Vagina (tissue), 2 donors: ENCODE measurements at regions not wholly inside any gene's neighbourhood (a gene's known extent, or its start where the extent isn't known, plus 50 kb on each side); places are given as distances from the start of the nearest gene placed in this dataset.

Source experiments
- DNase-seq, 2 donors: peaks; one replicate each; pipeline ENCODE4 v3.0.0-alpha.2; 2017; ENCODE audit errors: extremely low spot score in 2 of 2
- H3K27ac ChIP-seq: fragments of 200-600 bp; sonication (generic); one replicate; pipeline ENCODE4 v1.5.1; 2019
- H3K27me3 ChIP-seq: fragments of 200-600 bp; sonication (generic); one replicate; pipeline ENCODE4 v1.5.1; 2019
- H3K36me3 ChIP-seq, 2 donors: fragments of 200-600 bp; sonication (generic); one replicate each; pipeline ENCODE4 v1.5.1; 2017 to 2019
- H3K4me1 ChIP-seq: fragments of 200-600 bp; sonication (generic); one replicate; pipeline ENCODE4 v1.5.1; 2019
- H3K4me3 ChIP-seq, 2 donors: fragments of 200-600 bp; sonication (generic); 1 replicate in 1 of 2; 2 replicates in 1 of 2; pipeline ENCODE4 v1.5.1; 2016 to 2019
- H3K9me3 ChIP-seq: fragments of 200-600 bp; sonication (generic); one replicate; pipeline ENCODE4 v1.5.1; 2019
- CTCF ChIP-seq, 3 experiments: fragments of 450-650 bp in 2 of 3; fragments of 200-600 bp in 1 of 3; sonication (generic) in 1 of 3; IDR thresholded peaks; one replicate each; pipeline ENCODE4 v1.5.1; 2017 to 2019; ENCODE audit warnings: antibody characterized with exemption in 3 of 3, mild to moderate bottlenecking in 2 of 3, moderate library complexity in 2 of 3
- POLR2A ChIP-seq, 2 donors: fragments of 450-650 bp; IDR thresholded peaks; one replicate each; pipeline ENCODE4 v1.6.1; 2017; ENCODE audit warnings: antibody characterized with exemption in 2 of 2, mild to moderate bottlenecking in 2 of 2, moderate library complexity in 2 of 2
- POLR2AphosphoS5 ChIP-seq, 2 donors: sonication (generic); formaldehyde crosslinking; IDR thresholded peaks; one replicate each; pipeline ENCODE4 v1.9.0; 2017; ENCODE audit warnings: antibody characterized with exemption in 2 of 2, mild to moderate bottlenecking in 2 of 2, low read depth in 1 of 2; ENCODE audit not compliant: insufficient read depth in 1 of 2
- intact Hi-C: fragments of 100-400 bp; cut with DNase I; formaldehyde crosslinking; loops from one replicate; pipeline ENCODE4 v1.15.1; 2023

GRCh38 chr16:86126891-86127290 lies 227.9 kb downstream of the IRF8 start:
- DNase-seq, result no peak
- TF ChIP-seq CTCF (IDR thresholded peaks at IDR 0.05) (no peak), POLR2A (IDR thresholded peaks at IDR 0.05) (no peak), POLR2AphosphoS5 (IDR thresholded peaks at IDR 0.05; ENCODE audit: insufficient read depth in 1 of 2, low read depth in 1 of 2) (no peak)

GRCh38 chr16:86127366-86127765 lies 228.4 kb downstream of the IRF8 start:
- no peaks in the 10 kb centered on the region for H3K36me3 ChIP-seq
- H3K9me3 ChIP-seq, result no peaks in the 10 kb centered on the region
- no peak for TF ChIP-seq POLR2AphosphoS5 (IDR thresholded peaks at IDR 0.05; ENCODE audit: insufficient read depth in 1 of 2, low read depth in 1 of 2)
- no peak for TF ChIP-seq CTCF (IDR thresholded peaks at IDR 0.05)
- TF ChIP-seq POLR2A (IDR thresholded peaks at IDR 0.05), result no peak
- intact Hi-C loops, result no loop called here
- H3K27me3 ChIP-seq, result no peaks in the 10 kb centered on the region
- H3K4me3 ChIP-seq, result no peak overlapping the region
- no peak for DNase-seq
- H3K4me1 ChIP-seq, result no peaks in the 10 kb centered on the region
- no peak overlapping the region for H3K27ac ChIP-seq

More at GRCh38 chr16:86126891-86127290, 227.9 kb downstream of the IRF8 start:
- Histone ChIP-seq H3K4me1 (no peaks in the 10 kb centered on the region), H3K4me3 (no peak overlapping the region), H3K27me3 (no peaks in the 10 kb centered on the region), H3K9me3 (no peaks in the 10 kb centered on the region), H3K36me3 (no peaks in the 10 kb centered on the region), H3K27ac (no peak overlapping the region)
- intact Hi-C loops, result no loop called here

GRCh38 chr16:86128246-86128645 lies 229.3 kb downstream of the IRF8 start:
- TF ChIP-seq POLR2A (IDR thresholded peaks at IDR 0.05) (no peak), POLR2AphosphoS5 (IDR thresholded peaks at IDR 0.05; ENCODE audit: insufficient read depth in 1 of 2, low read depth in 1 of 2) (no peak), CTCF (IDR thresholded peaks at IDR 0.05) (no peak)
- no peaks in the 10 kb centered on the region for H3K27me3 ChIP-seq
- no peak overlapping the region for H3K27ac ChIP-seq

GRCh38 chr16:86129541-86129940 lies 230.6 kb downstream of the IRF8 start:
- intact Hi-C loops, result no loop called here
- no peaks in the 10 kb centered on the region for H3K4me1 ChIP-seq
- TF ChIP-seq POLR2AphosphoS5 (IDR thresholded peaks at IDR 0.05; ENCODE audit: insufficient read depth in 1 of 2, low read depth in 1 of 2), result no peak
- TF ChIP-seq POLR2A (IDR thresholded peaks at IDR 0.05), result no peak
- no peak for TF ChIP-seq CTCF (IDR thresholded peaks at IDR 0.05)
- H3K9me3 ChIP-seq, result no peaks in the 10 kb centered on the region
- DNase-seq, result no peak
- H3K36me3 ChIP-seq, result no peaks in the 10 kb centered on the region
- no peak overlapping the region for H3K4me3 ChIP-seq
- H3K27me3 ChIP-seq, result no peaks in the 10 kb centered on the region
- H3K27ac ChIP-seq, result no peak overlapping the region

More at GRCh38 chr16:86128246-86128645, 229.3 kb downstream of the IRF8 start:
- DNase-seq, result no peak
- Histone ChIP-seq H3K9me3 (no peaks in the 10 kb centered on the region), H3K4me1 (no peaks in the 10 kb centered on the region), H3K36me3 (no peaks in the 10 kb centered on the region), H3K4me3 (no peak overlapping the region)
- intact Hi-C loops, result no loop called here

GRCh38 chr16:86133377-86133776 lies 234.4 kb downstream of the IRF8 start:
- Histone ChIP-seq H3K4me1 (no peaks in the 10 kb centered on the region), H3K36me3 (no peaks in the 10 kb centered on the region), H3K27me3 (no peaks in the 10 kb centered on the region), H3K9me3 (no peaks in the 10 kb centered on the region), H3K4me3 (no peak overlapping the region), H3K27ac (no peak overlapping the region)
- intact Hi-C loops, result no loop called here
- TF ChIP-seq CTCF (IDR thresholded peaks at IDR 0.05) (no peak), POLR2A (IDR thresholded peaks at IDR 0.05) (no peak), POLR2AphosphoS5 (IDR thresholded peaks at IDR 0.05; ENCODE audit: insufficient read depth in 1 of 2, low read depth in 1 of 2) (no peak)
- DNase-seq, result no peak
